Thyroid gland (tissue), 4 donors: ENCODE measurements at regions not wholly inside any gene's neighbourhood (a gene's known extent, or its start where the extent isn't known, plus 50 kb on each side); places are given as distances from the start of the nearest gene placed in this dataset.

Experiments used
- POLR2A ChIP-seq, 2 donors: fragments of 450-650 bp; IDR thresholded peaks; one replicate each; pipeline ENCODE4 v1.6.1; 2017; ENCODE audit warnings: antibody characterized with exemption in 2 of 2, mild to moderate bottlenecking in 2 of 2, moderate library complexity in 1 of 2
- TF ChIP-seq, protein P1 (sequence below), 6 experiments: fragments of 200-600 bp in 3 of 6; fragments of 450-650 bp in 3 of 6; sonication (generic) in 3 of 6; IDR thresholded peaks; one replicate each; pipeline ENCODE4 v1.5.1; 2016 to 2019; ENCODE audit warnings: antibody characterized with exemption in 6 of 6, mild to moderate bottlenecking in 2 of 6, inconsistent platforms in 1 of 6, moderate library complexity in 1 of 6

DNA sequence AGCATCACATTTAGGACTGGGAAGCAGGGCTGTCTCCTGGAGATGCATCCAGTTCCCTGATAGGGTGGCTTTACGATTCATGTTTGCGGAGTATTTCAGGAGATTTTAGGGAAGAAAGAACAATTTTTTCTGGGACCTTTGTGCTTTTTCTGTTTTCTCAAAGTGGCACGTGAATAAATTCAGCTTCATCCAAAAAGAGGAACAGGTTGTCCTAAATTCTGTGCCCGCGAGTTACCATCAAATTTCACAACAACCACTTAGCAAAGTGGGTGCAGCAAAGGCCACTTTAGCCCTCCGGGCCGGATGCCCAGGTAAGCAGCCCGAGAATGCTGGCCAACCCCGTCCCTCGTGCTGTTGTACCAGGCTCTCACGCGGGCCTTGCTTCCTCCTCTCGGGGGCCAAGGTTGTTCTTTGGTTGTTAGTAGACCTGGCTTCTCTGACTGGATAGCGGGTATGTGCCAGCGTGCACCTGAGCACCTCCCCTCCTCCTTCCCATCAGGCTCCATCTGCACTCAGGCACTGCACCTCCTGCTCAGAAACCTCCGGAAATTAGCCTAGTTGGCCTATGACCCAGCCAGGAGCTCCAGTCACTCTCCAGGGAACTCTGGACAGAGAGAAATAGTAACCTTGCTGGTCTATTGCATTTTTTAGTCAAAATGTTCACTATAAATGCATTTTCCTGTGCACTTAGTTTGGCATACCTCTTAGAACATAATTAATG lies 83.0 kb downstream of the CMPK2 start:
- TF ChIP-seq, protein P1, sequence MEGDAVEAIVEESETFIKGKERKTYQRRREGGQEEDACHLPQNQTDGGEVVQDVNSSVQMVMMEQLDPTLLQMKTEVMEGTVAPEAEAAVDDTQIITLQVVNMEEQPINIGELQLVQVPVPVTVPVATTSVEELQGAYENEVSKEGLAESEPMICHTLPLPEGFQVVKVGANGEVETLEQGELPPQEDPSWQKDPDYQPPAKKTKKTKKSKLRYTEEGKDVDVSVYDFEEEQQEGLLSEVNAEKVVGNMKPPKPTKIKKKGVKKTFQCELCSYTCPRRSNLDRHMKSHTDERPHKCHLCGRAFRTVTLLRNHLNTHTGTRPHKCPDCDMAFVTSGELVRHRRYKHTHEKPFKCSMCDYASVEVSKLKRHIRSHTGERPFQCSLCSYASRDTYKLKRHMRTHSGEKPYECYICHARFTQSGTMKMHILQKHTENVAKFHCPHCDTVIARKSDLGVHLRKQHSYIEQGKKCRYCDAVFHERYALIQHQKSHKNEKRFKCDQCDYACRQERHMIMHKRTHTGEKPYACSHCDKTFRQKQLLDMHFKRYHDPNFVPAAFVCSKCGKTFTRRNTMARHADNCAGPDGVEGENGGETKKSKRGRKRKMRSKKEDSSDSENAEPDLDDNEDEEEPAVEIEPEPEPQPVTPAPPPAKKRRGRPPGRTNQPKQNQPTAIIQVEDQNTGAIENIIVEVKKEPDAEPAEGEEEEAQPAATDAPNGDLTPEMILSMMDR (IDR thresholded peaks at IDR 0.05), result no peak
- no peak for TF ChIP-seq POLR2A (IDR thresholded peaks at IDR 0.05)
